ENCODE measurements at regions not wholly inside any gene's neighbourhood (a gene's known extent, or its start where the extent isn't known, plus 50 kb on each side); places are given as distances from the start of the nearest gene placed in this dataset.

GRCh38 chr9:107944387-107944786 is 454.8 kb upstream of the KLF4 start:
- no peak overlapping the region for H3K4me3 ChIP-seq (ENCODE audit: low read length, poor library complexity, severe bottlenecking)
- no peak overlapping the region for H2AFZ ChIP-seq (ENCODE audit: low read length)
- H3K9me2 ChIP-seq (replicated peaks; ENCODE audit: low read depth, low read length), result no peaks in the 10 kb centered on the region
- H3K27me3 ChIP-seq (ENCODE audit: insufficient read depth, low read length, poor library complexity, severe bottlenecking), result no peaks in the 10 kb centered on the region
- H4K20me1 ChIP-seq (ENCODE audit: insufficient read depth, low read length, poor library complexity, severe bottlenecking), result no peaks in the 10 kb centered on the region
- H3K4me2 ChIP-seq (ENCODE audit: low read depth, low read length, poor library complexity, severe bottlenecking), result no peak overlapping the region
- TF ChIP-seq CTCF (conservative IDR thresholded peaks at IDR 0.05; ENCODE audit: low read length), result no peak
- no peak for TF ChIP-seq EZH2phosphoT487 (IDR thresholded peaks at IDR 0.05; ENCODE audit: borderline replicate concordance)
- H3K36me3 ChIP-seq (ENCODE audit: insufficient read depth, low read length), result no peaks in the 10 kb centered on the region
- H3K9ac ChIP-seq (ENCODE audit: low read depth, low read length, poor library complexity, severe bottlenecking), result no peak overlapping the region
- no peaks in the 10 kb centered on the region for H3K4me1 ChIP-seq (ENCODE audit: insufficient read depth, low read length, poor library complexity, severe bottlenecking)
- H3K79me2 ChIP-seq (ENCODE audit: insufficient read depth, low read length), result no peaks in the 10 kb centered on the region
- no peaks in the 10 kb centered on the region for H3K9me3 ChIP-seq (ENCODE audit: insufficient read depth, low read depth, low read length)
- H3F3A ChIP-seq (ENCODE audit: low read depth), result no peaks in the 10 kb centered on the region

GRCh38 chr9:107943901-107944300 is 454.3 kb upstream of the KLF4 start:
- no peaks in the 10 kb centered on the region for H3K79me2 ChIP-seq (ENCODE audit: insufficient read depth, low read length)
- no peak overlapping the region for H3K9ac ChIP-seq (ENCODE audit: low read depth, low read length, poor library complexity, severe bottlenecking)
- H3K9me2 ChIP-seq (replicated peaks; ENCODE audit: low read depth, low read length), result no peaks in the 10 kb centered on the region
- H3K27me3 ChIP-seq (ENCODE audit: insufficient read depth, low read length, poor library complexity, severe bottlenecking), result no peaks in the 10 kb centered on the region
- H3K36me3 ChIP-seq (ENCODE audit: insufficient read depth, low read length), result no peaks in the 10 kb centered on the region
- H3F3A ChIP-seq (ENCODE audit: low read depth), result no peaks in the 10 kb centered on the region
- no peak overlapping the region for H2AFZ ChIP-seq (ENCODE audit: low read length)
- no peak overlapping the region for H3K4me3 ChIP-seq (ENCODE audit: low read length, poor library complexity, severe bottlenecking)
- TF ChIP-seq CTCF (conservative IDR thresholded peaks at IDR 0.05; ENCODE audit: low read length) (no peak), EZH2phosphoT487 (IDR thresholded peaks at IDR 0.05; ENCODE audit: borderline replicate concordance) (no peak)
- no peak overlapping the region for H3K4me2 ChIP-seq (ENCODE audit: low read depth, low read length, poor library complexity, severe bottlenecking)
- no peaks in the 10 kb centered on the region for H3K9me3 ChIP-seq (ENCODE audit: insufficient read depth, low read depth, low read length)
- H4K20me1 ChIP-seq (ENCODE audit: insufficient read depth, low read length, poor library complexity, severe bottlenecking), result no peaks in the 10 kb centered on the region
- H3K4me1 ChIP-seq (ENCODE audit: insufficient read depth, low read length, poor library complexity, severe bottlenecking), result no peaks in the 10 kb centered on the region

- H3F3A ChIP-seq (ENCODE audit: low read depth), result no peaks in the 10 kb centered on the region
- no peaks in the 10 kb centered on the region for H3K36me3 ChIP-seq (ENCODE audit: insufficient read depth, low read length)
- H3K9me2 ChIP-seq (replicated peaks; ENCODE audit: low read depth, low read length), result no peaks in the 10 kb centered on the region
- H3K4me2 ChIP-seq (ENCODE audit: low read depth, low read length, poor library complexity, severe bottlenecking), result no peak overlapping the region
- no peak for TF ChIP-seq EZH2phosphoT487 (IDR thresholded peaks at IDR 0.05; ENCODE audit: borderline replicate concordance)
- no peak for TF ChIP-seq CTCF (conservative IDR thresholded peaks at IDR 0.05; ENCODE audit: low read length)
- no peak overlapping the region for H3K4me3 ChIP-seq (ENCODE audit: low read length, poor library complexity, severe bottlenecking)
- H3K4me1 ChIP-seq (ENCODE audit: insufficient read depth, low read length, poor library complexity, severe bottlenecking), result no peaks in the 10 kb centered on the region
- H3K27me3 ChIP-seq (ENCODE audit: insufficient read depth, low read length, poor library complexity, severe bottlenecking), result no peaks in the 10 kb centered on the region
- no peak overlapping the region for H3K9ac ChIP-seq (ENCODE audit: low read depth, low read length, poor library complexity, severe bottlenecking)
- no peak overlapping the region for H2AFZ ChIP-seq (ENCODE audit: low read length)
- no peaks in the 10 kb centered on the region for H4K20me1 ChIP-seq (ENCODE audit: insufficient read depth, low read length, poor library complexity, severe bottlenecking)
- H3K79me2 ChIP-seq (ENCODE audit: insufficient read depth, low read length), result no peaks in the 10 kb centered on the region
- H3K9me3 ChIP-seq (ENCODE audit: insufficient read depth, low read depth, low read length), result no peaks in the 10 kb centered on the region
Observed at GRCh38 chr9:107942856-107943255, 453.3 kb upstream of the KLF4 start.

Data from Loucy (cell line).